Skin epidermis (tissue), 12 donors: ENCODE measurements at regions not wholly inside any gene's neighbourhood (a gene's known extent, or its start where the extent isn't known, plus 50 kb on each side); places are given as distances from the start of the nearest gene placed in this dataset.

ENCODE experiments used
- H3K27ac ChIP-seq, 21 experiments: fragments of 200-600 bp; sonication (generic) in 11 of 21; one replicate each; pipeline ENCODE4 v1.5.0; 2020; ENCODE audit warnings: mild to moderate bottlenecking in 3 of 21, inconsistent platforms in 2 of 21, moderate library complexity in 2 of 21
- H3K4me3 ChIP-seq, 7 experiments: fragments of 200-600 bp; sonication (generic) in 2 of 7; one replicate each; pipeline ENCODE4 v1.5.0; 2020; ENCODE audit warnings: inconsistent platforms in 2 of 7, mild to moderate bottlenecking in 2 of 7, moderate library complexity in 1 of 7

- Histone ChIP-seq H3K4me3 (no peak overlapping the region), H3K27ac (no peak overlapping the region)
These were observed 93.8 kb upstream of the HDAC4 start for GRCh38 chr2:239494578-239494977.

- H3K4me3 ChIP-seq = no peak overlapping the region
- no peak overlapping the region for H3K27ac ChIP-seq
These were observed 88.7 kb upstream of the HDAC4 start for GRCh38 chr2:239489481-239489880.

GRCh38 chr2:239488125-239488524, 87.3 kb upstream of the HDAC4 start:
- no peak overlapping the region for H3K4me3 ChIP-seq
- H3K27ac ChIP-seq = no peak overlapping the region

- Histone ChIP-seq H3K4me3 (no peak overlapping the region), H3K27ac (no peak overlapping the region)
These were observed 86.5 kb upstream of the HDAC4 start for GRCh38 chr2:239487272-239487671.

- no peak overlapping the region for H3K27ac ChIP-seq
- no peak overlapping the region for H3K4me3 ChIP-seq
These were observed 84.8 kb upstream of the HDAC4 start for GRCh38 chr2:239485622-239486021.

- Histone ChIP-seq H3K27ac (no peak overlapping the region), H3K4me3 (no peak overlapping the region)
These were observed 83.9 kb upstream of the HDAC4 start for GRCh38 chr2:239484571-239485355.

- H3K4me3 ChIP-seq = no peak overlapping the region
These were observed 82.2 kb upstream of the HDAC4 start for GRCh38 chr2:239482778-239483712.

GRCh38 chr2:239479471-239479870, 78.7 kb upstream of the HDAC4 start:
- H3K4me3 ChIP-seq = no peak overlapping the region

More at GRCh38 chr2:239482778-239483712, 82.2 kb upstream of the HDAC4 start:
- no peak overlapping the region for H3K27ac ChIP-seq

GRCh38 chr2:239477591-239477990, 76.8 kb upstream of the HDAC4 start:
- H3K27ac ChIP-seq = no peak overlapping the region
- H3K4me3 ChIP-seq = no peak overlapping the region

More at GRCh38 chr2:239479471-239479870, 78.7 kb upstream of the HDAC4 start:
- no peak overlapping the region for H3K27ac ChIP-seq

- H3K4me3 ChIP-seq = no peak overlapping the region
- no peak overlapping the region for H3K27ac ChIP-seq
These were observed 76.2 kb upstream of the HDAC4 start for GRCh38 chr2:239476757-239477585.

GRCh38 chr2:239476029-239476756, 75.4 kb upstream of the HDAC4 start:
- Histone ChIP-seq H3K4me3 (no peak overlapping the region), H3K27ac (no peak overlapping the region)

GRCh38 chr2:239475161-239476028, 74.6 kb upstream of the HDAC4 start:
- no peak overlapping the region for H3K4me3 ChIP-seq
- H3K27ac ChIP-seq = no peak overlapping the region

- no peak overlapping the region for H3K4me3 ChIP-seq
- H3K27ac ChIP-seq = no peak overlapping the region
These were observed 72.5 kb upstream of the HDAC4 start for GRCh38 chr2:239473211-239473805.

- Histone ChIP-seq H3K27ac (no peak overlapping the region), H3K4me3 (no peak overlapping the region)
These were observed 71.5 kb upstream of the HDAC4 start for GRCh38 chr2:239472235-239472775.

- Histone ChIP-seq H3K27ac (no peak overlapping the region), H3K4me3 (no peak overlapping the region)
These were observed 70.4 kb upstream of the HDAC4 start for GRCh38 chr2:239471011-239471792.

- no peak overlapping the region for H3K4me3 ChIP-seq
- H3K27ac ChIP-seq = no peak overlapping the region
These were observed 69.5 kb upstream of the HDAC4 start for GRCh38 chr2:239470151-239470900.
